ENCODE measurements at regions not wholly inside any gene's neighbourhood (a gene's known extent, or its start where the extent isn't known, plus 50 kb on each side); places are given as distances from the start of the nearest gene placed in this dataset.

GRCh38 chr4:141416677-141417363 lies 196.1 kb downstream of the ZNF330 start:
- TF ChIP-seq POLR2A (IDR thresholded peaks at IDR 0.05) (no peak), CTCF (IDR thresholded peaks at IDR 0.05) (no peak)

All from body of pancreas (tissue), 4 donors.